ENCODE measurements at regions not wholly inside any gene's neighbourhood (a gene's known extent, or its start where the extent isn't known, plus 50 kb on each side); places are given as distances from the start of the nearest gene placed in this dataset.
"Not testable (repeated sequence)": the region's sequence is repeated elsewhere in the genome, so short reads cannot be mapped to it uniquely, and the experiment has no call there.

DNA sequence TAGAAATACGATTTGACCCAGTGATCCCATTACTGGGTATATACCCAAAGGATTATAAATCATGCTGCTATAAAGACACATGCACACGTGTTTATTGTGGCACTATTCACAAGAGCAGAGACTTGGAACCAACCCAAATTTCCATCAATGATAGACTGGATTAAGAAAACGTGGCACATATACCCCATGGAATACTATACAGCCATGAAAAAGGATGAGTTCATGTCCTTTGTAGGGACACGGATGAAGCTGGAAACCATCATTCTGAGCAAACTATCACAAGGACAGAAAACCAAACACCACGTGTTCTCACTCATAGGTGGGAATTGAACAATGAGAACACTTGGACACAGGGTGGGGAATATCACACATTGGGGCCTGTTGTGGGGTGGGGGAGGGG is 1665.6 kb downstream of the PCDH9 start:
- not testable (repeated sequence) for TF ChIP-seq CTCF (IDR thresholded peaks at IDR 0.05; ENCODE audit: poor library complexity); EZH2 (IDR thresholded peaks at IDR 0.05; ENCODE audit: borderline replicate concordance)

Measured in hepatocyte (in vitro differentiated cells).